NCI-H510A treated with DMSO at 0.1 percent for 48 hours (cell line): ENCODE measurements at regions not wholly inside any gene's neighbourhood (a gene's known extent, or its start where the extent isn't known, plus 50 kb on each side); places are given as distances from the start of the nearest gene placed in this dataset.
"Not testable (repeated sequence)": the region's sequence is repeated elsewhere in the genome, so short reads cannot be mapped to it uniquely, and the experiment has no call there.

Source experiments
- DNase-seq: peaks from one replicate; lab custom pipeline; 2025; lab: John Stamatoyannopoulos, UW

- no peak for DNase-seq
These were observed 696.0 kb downstream of the C12orf50 start for GRCh38 chr12:87332987-87333726.

GRCh38 chr12:87330071-87330555 is 699.1 kb downstream of the C12orf50 start:
- not testable (repeated sequence) for DNase-seq

GRCh38 chr12:87329076-87329863 is 699.9 kb downstream of the C12orf50 start:
- DNase-seq, result no peak

- no peak for DNase-seq
These were observed 705.8 kb downstream of the C12orf50 start for GRCh38 chr12:87323369-87323768.

- no peak for DNase-seq
These were observed 708.5 kb downstream of the C12orf50 start for GRCh38 chr12:87320724-87321123.

- DNase-seq, result peak; percentile 19
These were observed 711.9 kb downstream of the C12orf50 start for GRCh38 chr12:87317302-87317701.

- DNase-seq, result no peak
These were observed 718.0 kb downstream of the C12orf50 start for GRCh38 chr12:87311206-87311605.

- DNase-seq, result no peak
These were observed 719.1 kb downstream of the C12orf50 start for GRCh38 chr12:87310126-87310525.

GRCh38 chr12:87305481-87305880 is 723.7 kb downstream of the C12orf50 start:
- no peak for DNase-seq

GRCh38 chr12:87304406-87304805 is 724.8 kb downstream of the C12orf50 start:
- no peak for DNase-seq

- no peak for DNase-seq
These were observed 725.7 kb downstream of the C12orf50 start for GRCh38 chr12:87303396-87304012.

GRCh38 chr12:87302126-87302745 is 727.0 kb downstream of the C12orf50 start:
- no peak for DNase-seq

GRCh38 chr12:87290505-87290904 is 738.7 kb downstream of the C12orf50 start:
- no peak for DNase-seq

GRCh38 chr12:87283886-87284285 is 745.3 kb downstream of the C12orf50 start:
- DNase-seq, result no peak

GRCh38 chr12:87283111-87283510 is 746.1 kb downstream of the C12orf50 start:
- DNase-seq, result no peak

- no peak for DNase-seq
These were observed 748.3 kb downstream of the C12orf50 start for GRCh38 chr12:87280893-87281292.

- no peak for DNase-seq
These were observed 748.8 kb downstream of the C12orf50 start for GRCh38 chr12:87280356-87280755.

GRCh38 chr12:87274594-87275245 is 754.5 kb downstream of the C12orf50 start:
- peak; percentile 6 for DNase-seq

GRCh38 chr12:87272851-87273250 is 756.4 kb downstream of the C12orf50 start:
- DNase-seq, result no peak

GRCh38 chr12:87270919-87271318 is 758.3 kb downstream of the C12orf50 start:
- no peak for DNase-seq

- DNase-seq, result no peak
These were observed 762.9 kb downstream of the C12orf50 start for GRCh38 chr12:87266305-87266704.

- DNase-seq, result no peak
These were observed 769.8 kb downstream of the C12orf50 start for GRCh38 chr12:87259391-87259790.
